Osteoblast (primary cell): ENCODE measurements at regions not wholly inside any gene's neighbourhood (a gene's known extent, or its start where the extent isn't known, plus 50 kb on each side); places are given as distances from the start of the nearest gene placed in this dataset.

Source experiments
- DNase-seq: peaks from one replicate; pipeline ENCODE4 v3.0.0; 2011; ENCODE audit warnings: low spot score, mixed read lengths; ENCODE audit not compliant: insufficient read length; ENCODE audit errors: missing footprints
- H2AFZ ChIP-seq: 2 replicates; pipeline ENCODE4 v1.6.0; 2011; ENCODE audit warnings: mild to moderate bottlenecking, low read length
- H3K27ac ChIP-seq: 2 replicates; pipeline ENCODE4 v1.5.1; 2011; ENCODE audit warnings: mild to moderate bottlenecking, low read depth, low read length, moderate library complexity
- H3K27me3 ChIP-seq: 2 replicates; pipeline ENCODE4 v1.6.0; 2012; ENCODE audit warnings: mild to moderate bottlenecking, control low read depth, inconsistent platforms, low read length, moderate library complexity; ENCODE audit not compliant: insufficient read depth
- H3K36me3 ChIP-seq: 2 replicates; pipeline ENCODE4 v1.5.1; 2011; ENCODE audit warnings: mild to moderate bottlenecking, low read length, control low read depth, moderate library complexity; ENCODE audit not compliant: insufficient read depth
- H3K4me1 ChIP-seq: 2 replicates; pipeline ENCODE4 v1.5.1; 2011; ENCODE audit warnings: mild to moderate bottlenecking, low read length, control low read depth, moderate library complexity; ENCODE audit not compliant: insufficient read depth
- H3K4me2 ChIP-seq: 2 replicates; pipeline ENCODE4 v1.6.0; 2011; ENCODE audit warnings: mild to moderate bottlenecking, low read length; ENCODE audit not compliant: insufficient read depth
- H3K4me3 ChIP-seq: fragments of 200-600 bp; sonication (generic); 3 replicates; pipeline ENCODE4 v1.5.1; 2012; ENCODE audit warnings: mild to moderate bottlenecking, low read length, inconsistent platforms; ENCODE audit not compliant: insufficient read depth
- H3K79me2 ChIP-seq: 2 replicates; pipeline ENCODE4 v1.6.0; 2012; ENCODE audit warnings: mild to moderate bottlenecking, low read length, control low read depth, inconsistent platforms; ENCODE audit not compliant: insufficient read depth
- H3K9me3 ChIP-seq: 2 replicates; pipeline ENCODE4 v1.5.1; 2011; ENCODE audit warnings: low read depth, low read length, control low read depth
- H4K20me1 ChIP-seq: 2 replicates; pipeline ENCODE4 v1.6.0; 2012; ENCODE audit warnings: mild to moderate bottlenecking, low read length, control low read depth; ENCODE audit not compliant: insufficient read depth
- CTCF ChIP-seq: IDR thresholded peaks from 2 replicates; pipeline ENCODE4 v1.5.1; 2011; ENCODE audit warnings: mild to moderate bottlenecking, low read depth, low read length, moderate library complexity; ENCODE audit errors: extremely low read depth

- no peak overlapping the region for H2AFZ ChIP-seq
These were observed 345.1 kb downstream of the CYP26B1 start for GRCh38 chr2:71802556-71802955.

GRCh38 chr2:71801969-71802368 is 345.7 kb downstream of the CYP26B1 start:
- H3K4me3 ChIP-seq, result no peak overlapping the region
- DNase-seq, result peak; percentile 95
- no peak overlapping the region for H3K27ac ChIP-seq
- H3K79me2 ChIP-seq, result no peaks in the 10 kb centered on the region
- no peaks in the 10 kb centered on the region for H3K36me3 ChIP-seq
- peaks cover 22% of the 10 kb centered on the region for H3K27me3 ChIP-seq
- H4K20me1 ChIP-seq, result no peaks in the 10 kb centered on the region
- H3K9me3 ChIP-seq, result no peaks in the 10 kb centered on the region
- H2AFZ ChIP-seq, result no peak overlapping the region
- H3K4me1 ChIP-seq, result no peaks in the 10 kb centered on the region
- peak; percentile 76 for TF ChIP-seq CTCF
- no peak overlapping the region for H3K4me2 ChIP-seq

More at GRCh38 chr2:71802556-71802955, 345.1 kb downstream of the CYP26B1 start:
- Histone ChIP-seq H3K9me3 (no peaks in the 10 kb centered on the region), H3K27me3 (peaks cover 24% of the 10 kb centered on the region), H3K4me2 (no peak overlapping the region), H3K27ac (no peak overlapping the region), H3K4me3 (no peak overlapping the region), H4K20me1 (no peaks in the 10 kb centered on the region), H3K36me3 (no peaks in the 10 kb centered on the region), H3K79me2 (no peaks in the 10 kb centered on the region), H3K4me1 (no peaks in the 10 kb centered on the region)
- TF ChIP-seq CTCF, result no peak
- DNase-seq, result no peak

- Histone ChIP-seq H3K4me3 (no peak overlapping the region), H2AFZ (no peak overlapping the region), H3K9me3 (no peaks in the 10 kb centered on the region), H3K27me3 (peaks cover 20% of the 10 kb centered on the region), H3K36me3 (no peaks in the 10 kb centered on the region), H3K79me2 (no peaks in the 10 kb centered on the region), H3K4me2 (no peak overlapping the region), H4K20me1 (no peaks in the 10 kb centered on the region), H3K4me1 (peaks cover under 1% of the 10 kb centered on the region), H3K27ac (no peak overlapping the region)
- no peak for TF ChIP-seq CTCF
- DNase-seq, result peak; percentile 32
These were observed 346.1 kb downstream of the CYP26B1 start for GRCh38 chr2:71801556-71801955.

GRCh38 chr2:71800851-71801250 is 346.8 kb downstream of the CYP26B1 start:
- no peak for DNase-seq
- H3K79me2 ChIP-seq, result no peaks in the 10 kb centered on the region
- no peaks in the 10 kb centered on the region for H4K20me1 ChIP-seq
- H3K4me1 ChIP-seq, result peaks cover 6% of the 10 kb centered on the region
- H3K36me3 ChIP-seq, result no peaks in the 10 kb centered on the region
- H3K9me3 ChIP-seq, result no peaks in the 10 kb centered on the region
- H3K27me3 ChIP-seq, result peaks cover 17% of the 10 kb centered on the region
- no peak overlapping the region for H3K4me2 ChIP-seq
- H2AFZ ChIP-seq, result no peak overlapping the region
- H3K27ac ChIP-seq, result no peak overlapping the region
- TF ChIP-seq CTCF, result no peak
- H3K4me3 ChIP-seq, result no peak overlapping the region
